HEK293T (cell line): ENCODE measurements at regions not wholly inside any gene's neighbourhood (a gene's known extent, or its start where the extent isn't known, plus 50 kb on each side); places are given as distances from the start of the nearest gene placed in this dataset.

Experiments used
- CTCF ChIA-PET: fragments of 350-600 bp; formaldehyde crosslinking; extraction: SDS; loops from one replicate; lab custom pipeline; 2021; ENCODE audit warnings: antibody characterized with exemption, inconsistent platforms; lab: Yijun Ruan, JAX
- POLR2A ChIA-PET: fragments of 350-600 bp; formaldehyde crosslinking; extraction: SDS; loops from one replicate; lab custom pipeline; 2020; ENCODE audit warnings: antibody characterized with exemption, inconsistent platforms; lab: Yijun Ruan, JAX
- DNase-seq: peaks from one replicate; pipeline ENCODE4 v3.0.0; 2012; ENCODE audit warnings: mixed read lengths; ENCODE audit errors: extremely low spot score
- ARNT ChIP-seq: fragments of 450-650 bp; IDR thresholded peaks from 2 replicates; pipeline ENCODE4 v1.6.1; 2017; ENCODE audit warnings: mild to moderate bottlenecking
- BHLHE40 ChIP-seq: fragments of 450-650 bp; IDR thresholded peaks from 2 replicates; pipeline ENCODE4 v1.6.1; 2016; ENCODE audit warnings: mild to moderate bottlenecking, moderate library complexity, borderline replicate concordance
- CTBP1 ChIP-seq: fragments of 450-650 bp; IDR thresholded peaks from 2 replicates; pipeline ENCODE4 v1.6.1; 2016; ENCODE audit warnings: borderline replicate concordance
- ELF4 ChIP-seq: fragments of 450-650 bp; IDR thresholded peaks from 2 replicates; pipeline ENCODE4 v1.6.1; 2017; ENCODE audit warnings: antibody characterized with exemption
- FOXA1 ChIP-seq: fragments of 450-650 bp; IDR thresholded peaks from 2 replicates; pipeline ENCODE4 v1.6.1; 2016; ENCODE audit warnings: mild to moderate bottlenecking
- FOXK2 ChIP-seq: fragments of 450-650 bp; IDR thresholded peaks from 2 replicates; pipeline ENCODE4 v1.6.1; 2016; ENCODE audit warnings: mild to moderate bottlenecking
- FOXM1 ChIP-seq: fragments of 450-650 bp; IDR thresholded peaks from 2 replicates; pipeline ENCODE4 v1.6.1; 2017; ENCODE audit warnings: mild to moderate bottlenecking, borderline replicate concordance
- HDGF ChIP-seq: fragments of 450-650 bp; IDR thresholded peaks from 2 replicates; pipeline ENCODE4 v1.6.1; 2017; ENCODE audit warnings: antibody characterized with exemption, borderline replicate concordance
- L3MBTL2 ChIP-seq: fragments of 450-650 bp; conservative IDR thresholded peaks from 2 replicates; pipeline ENCODE4 v1.6.1; 2016; ENCODE audit warnings: mild to moderate bottlenecking
- LEF1 ChIP-seq: fragments of 450-650 bp; IDR thresholded peaks from 2 replicates; pipeline ENCODE4 v1.6.1; 2017; ENCODE audit warnings: mild to moderate bottlenecking, borderline replicate concordance
- NFRKB ChIP-seq: fragments of 450-650 bp; IDR thresholded peaks from 2 replicates; pipeline ENCODE4 v1.6.1; 2016; ENCODE audit warnings: mild to moderate bottlenecking, moderate library complexity
- PKNOX1 ChIP-seq: fragments of 450-650 bp; IDR thresholded peaks from 2 replicates; pipeline ENCODE4 v1.6.1; 2016
- SP1 ChIP-seq: fragments of 450-650 bp; IDR thresholded peaks from 2 replicates; pipeline ENCODE4 v1.6.1; 2017
- SUZ12 ChIP-seq: fragments of 450-650 bp; IDR thresholded peaks from 2 replicates; pipeline ENCODE4 v1.6.1; 2016; ENCODE audit warnings: mild to moderate bottlenecking
- TARDBP ChIP-seq: fragments of 450-650 bp; IDR thresholded peaks from 2 replicates; pipeline ENCODE4 v1.6.1; 2016
- ZNF384 ChIP-seq: fragments of 450-650 bp; IDR thresholded peaks from 2 replicates; pipeline ENCODE4 v1.6.1; 2016

GRCh38 chr12:40602562-40602961 lies 89.7 kb upstream of the CNTN1 start:
- ChIA-PET CTCF (no interaction called here), POLR2A (no interaction called here)
- no peak for DNase-seq
- TF ChIP-seq NFRKB (no peak), FOXA1 (no peak), LEF1 (no peak), ELF4 (no peak), FOXK2 (no peak), HDGF (no peak)

GRCh38 chr12:40614923-40615322 lies 77.3 kb upstream of the CNTN1 start:
- TF ChIP-seq FOXM1, result no peak
- no peak for TF ChIP-seq L3MBTL2
- no peak for TF ChIP-seq PKNOX1
- TF ChIP-seq FOXK2, result no peak
- TF ChIP-seq NFRKB, result no peak
- no peak for TF ChIP-seq BHLHE40
- TF ChIP-seq FOXA1, result no peak
- TF ChIP-seq SP1, result no peak
- no peak for TF ChIP-seq CTBP1
- TF ChIP-seq ELF4, result no peak
- no peak for TF ChIP-seq SUZ12
- TF ChIP-seq ZNF384, result no peak
- no peak for TF ChIP-seq LEF1
- no peak for TF ChIP-seq ARNT
- TF ChIP-seq HDGF, result no peak
- TF ChIP-seq TARDBP, result no peak
- CTCF ChIA-PET, result no interaction called here
- POLR2A ChIA-PET, result no interaction called here
- DNase-seq, result no peak

- no peak for DNase-seq
- ChIA-PET POLR2A (no interaction called here), CTCF (no interaction called here)
- TF ChIP-seq LEF1, result no peak
- no peak for TF ChIP-seq ELF4
- no peak for TF ChIP-seq SUZ12
- no peak for TF ChIP-seq FOXM1
- TF ChIP-seq SP1, result no peak
- TF ChIP-seq CTBP1, result no peak
- no peak for TF ChIP-seq NFRKB
- no peak for TF ChIP-seq L3MBTL2
- TF ChIP-seq ZNF384, result no peak
- TF ChIP-seq HDGF, result no peak
- TF ChIP-seq ARNT, result no peak
- TF ChIP-seq BHLHE40, result no peak
- TF ChIP-seq PKNOX1, result no peak
- no peak for TF ChIP-seq TARDBP
- no peak for TF ChIP-seq FOXA1
- no peak for TF ChIP-seq FOXK2
Measured at GRCh38 chr12:40615590-40615989, 76.6 kb upstream of the CNTN1 start.

GRCh38 chr12:40616383-40616915 lies 75.8 kb upstream of the CNTN1 start:
- CTCF ChIA-PET, result no interaction called here
- no peak for DNase-seq
- POLR2A ChIA-PET, result no interaction called here
- TF ChIP-seq HDGF (no peak), CTBP1 (no peak), ARNT (no peak), FOXK2 (no peak), TARDBP (no peak), BHLHE40 (no peak), SUZ12 (no peak), PKNOX1 (no peak), ZNF384 (no peak), LEF1 (no peak), L3MBTL2 (no peak), ELF4 (no peak), FOXA1 (no peak), NFRKB (no peak), SP1 (no peak), FOXM1 (no peak)

- no peak for TF ChIP-seq SUZ12
- TF ChIP-seq ELF4, result no peak
- no peak for TF ChIP-seq CTBP1
- TF ChIP-seq TARDBP, result no peak
- no peak for TF ChIP-seq PKNOX1
- no peak for TF ChIP-seq NFRKB
- no peak for TF ChIP-seq LEF1
- TF ChIP-seq FOXA1, result no peak
- TF ChIP-seq HDGF, result no peak
- TF ChIP-seq L3MBTL2, result no peak
- TF ChIP-seq ARNT, result no peak
- no peak for TF ChIP-seq SP1
- no peak for TF ChIP-seq FOXK2
- TF ChIP-seq ZNF384, result no peak
- TF ChIP-seq FOXM1, result no peak
- no peak for TF ChIP-seq BHLHE40
- no peak for DNase-seq
- POLR2A ChIA-PET, result no interaction called here
- CTCF ChIA-PET, result no interaction called here
Measured at GRCh38 chr12:40618636-40619035, 73.6 kb upstream of the CNTN1 start.

GRCh38 chr12:40620564-40621019 lies 71.6 kb upstream of the CNTN1 start:
- ChIA-PET CTCF (interaction anchor here (0.6 to 1.5 kb wide), 3 partner anchors 48 to 302 kb away, joined by 3 to 6 read pairs (median 3); no protein-coding TSS in a partner anchor), POLR2A (no interaction called here)
- no peak for TF ChIP-seq HDGF
- TF ChIP-seq FOXA1, result no peak
- TF ChIP-seq TARDBP, result no peak
- TF ChIP-seq L3MBTL2, result no peak
- no peak for DNase-seq
